ENCODE measurements at regions not wholly inside any gene's neighbourhood (a gene's known extent, or its start where the extent isn't known, plus 50 kb on each side); places are given as distances from the start of the nearest gene placed in this dataset.

DNA sequence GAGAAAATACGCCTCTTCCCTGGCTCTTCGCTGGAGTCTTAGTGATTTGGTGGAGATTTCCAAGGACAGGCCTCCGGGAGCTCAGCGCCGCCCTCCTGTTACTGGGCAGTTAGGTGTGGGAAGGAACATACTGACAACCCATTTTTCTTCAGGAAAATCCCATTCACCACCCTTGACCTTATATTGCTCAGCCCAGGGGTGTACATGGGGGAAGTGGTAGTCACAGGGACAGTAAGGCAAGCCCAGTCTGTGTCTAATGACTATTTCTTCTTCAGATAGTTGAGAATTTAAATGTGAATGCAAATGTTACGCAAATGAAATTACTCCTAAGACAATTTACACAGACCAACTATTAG is 119.4 kb downstream of the UQCRFS1 start:
- DNase-seq = no peak

DNA sequence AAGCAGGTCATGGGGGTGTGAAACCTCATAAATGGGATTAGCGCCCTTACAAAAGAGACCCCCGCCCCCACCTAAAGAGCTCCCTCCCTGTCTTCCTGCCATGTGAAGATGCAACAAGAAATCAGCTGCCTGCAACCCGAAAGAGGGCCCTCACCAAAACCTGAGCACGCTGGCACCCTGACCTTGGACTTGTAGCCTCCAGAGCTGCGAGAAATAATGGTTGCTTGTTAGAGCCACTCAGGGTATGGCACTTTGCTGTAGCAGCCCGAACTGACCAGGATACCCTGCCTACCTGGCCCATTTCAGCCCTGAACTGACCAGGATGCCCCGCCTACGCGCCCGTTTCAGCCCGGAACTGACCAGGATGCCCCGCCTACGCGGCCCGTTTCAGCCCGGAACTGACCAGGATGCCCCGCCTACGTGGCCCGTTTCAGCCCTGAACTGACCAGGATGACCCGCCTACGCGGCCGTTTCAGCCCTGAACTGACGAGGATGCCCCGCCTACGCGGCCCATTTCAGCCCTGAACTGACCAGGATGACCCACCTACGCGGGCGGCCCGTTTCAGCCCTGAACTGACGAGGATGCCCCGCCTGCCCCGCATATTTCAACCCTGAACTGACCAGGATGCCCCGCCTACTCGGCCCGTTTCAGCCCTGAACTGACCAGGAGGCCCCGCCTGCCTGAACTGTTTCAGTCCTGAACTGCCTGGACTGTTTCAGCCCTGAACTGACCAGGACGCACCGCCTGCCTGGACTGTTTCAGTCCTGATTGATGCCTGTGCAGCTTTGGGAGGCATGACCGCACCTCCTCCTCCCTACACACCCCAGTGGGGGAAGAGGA is 120.0 kb downstream of the UQCRFS1 start:
- no peak for DNase-seq

DNA sequence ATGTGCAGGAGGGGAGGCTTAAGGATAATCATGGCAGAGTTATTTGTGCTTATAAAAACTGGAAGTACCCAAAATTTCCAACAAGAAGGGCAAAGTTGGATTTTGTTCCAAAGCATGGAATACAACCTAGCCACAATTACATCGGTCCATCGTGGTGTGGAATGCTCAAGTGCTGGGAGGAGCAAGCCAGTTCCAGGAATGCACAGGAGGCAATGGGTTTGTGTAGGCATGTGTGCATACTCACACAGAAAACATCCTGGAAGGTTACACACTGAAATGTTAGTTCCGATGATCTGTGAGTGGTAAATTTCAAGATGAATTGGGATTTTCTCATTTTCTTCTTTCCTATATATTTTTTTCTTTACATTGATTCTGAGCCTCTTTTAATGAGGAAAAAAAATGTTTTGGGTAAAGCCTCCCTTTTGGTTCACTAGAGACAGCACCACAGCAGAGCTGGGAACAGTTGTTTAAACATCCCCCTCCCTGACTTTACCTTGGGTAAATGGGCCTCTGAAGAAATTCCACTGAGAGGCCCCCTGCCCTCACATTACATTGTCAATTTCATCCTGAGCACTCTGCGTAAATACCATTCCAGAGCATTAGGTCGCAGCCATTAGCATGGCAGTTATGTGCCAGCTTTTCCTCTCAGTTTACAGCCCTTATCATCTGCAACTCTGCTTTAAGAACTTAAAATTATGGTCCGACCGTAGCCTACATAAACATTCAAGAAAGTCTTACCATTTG is 122.0 kb downstream of the UQCRFS1 start:
- no peak for DNase-seq

DNA sequence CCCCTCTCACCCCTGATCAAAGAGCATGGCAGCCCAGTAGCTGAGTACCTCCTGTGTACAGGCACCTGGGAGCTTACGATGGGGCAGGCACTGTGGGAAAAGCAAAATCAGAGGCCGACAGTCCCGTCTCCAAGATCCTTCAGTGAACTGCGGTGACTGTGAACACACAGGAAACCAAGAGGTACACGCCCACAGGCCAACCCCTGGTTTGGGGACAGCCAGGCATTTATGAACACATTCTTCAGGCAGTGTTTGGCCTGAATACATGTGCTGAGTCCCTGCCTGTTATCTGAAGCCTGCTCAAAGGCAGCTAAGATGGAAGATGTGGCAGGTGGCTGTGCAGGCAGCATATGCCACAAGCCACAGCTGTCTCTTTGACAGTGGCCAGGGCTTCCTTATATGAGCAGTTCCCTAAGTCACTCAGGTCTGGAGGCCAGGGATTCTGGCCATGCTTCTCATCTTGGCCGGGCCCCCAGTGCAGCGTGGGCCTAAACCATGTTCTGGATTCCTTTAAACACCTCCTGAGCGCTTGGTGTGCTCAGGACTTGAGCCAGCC is 123.6 kb downstream of the UQCRFS1 start:
- DNase-seq = no peak

DNA sequence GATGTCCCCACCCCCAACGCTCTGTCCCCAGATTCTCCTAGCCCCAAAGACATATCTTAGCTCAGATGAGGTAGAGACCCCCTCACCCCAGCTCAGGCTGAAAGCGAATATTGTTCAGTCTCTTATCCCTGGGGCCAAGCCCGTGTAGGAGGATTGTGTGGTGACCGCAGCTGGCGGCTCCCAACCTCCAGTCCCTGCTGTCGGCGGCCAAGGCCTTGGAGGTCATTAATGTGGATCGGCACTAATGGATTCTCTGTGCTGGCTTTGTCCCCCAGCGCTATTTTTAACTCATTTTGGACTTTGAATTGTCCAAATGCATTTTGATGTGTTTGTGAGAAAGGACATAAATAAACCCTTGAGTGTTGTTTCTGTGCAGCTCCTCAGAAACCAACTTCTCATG is 124.2 kb downstream of the UQCRFS1 start:
- DNase-seq = no peak

DNA sequence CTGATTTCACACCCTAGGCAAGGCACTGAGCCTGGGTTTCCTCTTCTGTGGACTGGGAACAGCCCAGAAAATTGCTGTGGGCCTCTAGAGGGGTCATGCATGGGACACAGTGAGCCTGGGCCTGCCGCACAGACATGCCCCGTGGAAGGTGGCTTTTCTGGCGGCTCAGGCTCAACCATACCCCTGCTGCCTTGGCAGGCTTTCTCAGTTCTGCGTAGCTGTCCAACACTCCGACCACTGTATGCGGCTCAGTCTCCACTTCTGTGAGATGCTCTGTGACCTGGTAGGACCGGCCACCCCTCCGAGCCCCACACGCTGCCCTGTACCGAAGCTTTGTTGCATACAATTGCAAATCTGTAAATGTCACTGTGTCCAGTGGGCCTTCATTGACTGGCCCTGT is 126.3 kb downstream of the UQCRFS1 start:
- DNase-seq = no peak

DNA sequence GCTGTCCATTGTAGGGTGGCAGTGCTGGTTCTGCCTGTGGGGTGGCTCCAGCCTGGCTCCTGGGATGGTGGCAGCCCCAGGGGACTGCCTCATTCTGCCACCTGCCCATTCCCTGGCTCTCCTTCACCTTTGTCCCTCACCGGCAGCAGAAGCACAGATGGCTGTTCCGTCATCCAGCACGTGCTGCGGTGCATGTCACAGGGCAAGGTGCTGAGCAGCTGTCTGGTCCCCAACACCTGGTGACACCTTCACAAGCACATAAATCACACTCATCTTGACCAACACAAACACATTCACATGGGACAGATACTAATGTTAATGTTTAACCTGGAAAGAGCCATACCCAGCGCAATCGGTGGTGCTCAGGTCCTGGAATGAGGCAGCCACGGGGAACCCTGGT is 126.8 kb downstream of the UQCRFS1 start:
- no peak for DNase-seq

DNA sequence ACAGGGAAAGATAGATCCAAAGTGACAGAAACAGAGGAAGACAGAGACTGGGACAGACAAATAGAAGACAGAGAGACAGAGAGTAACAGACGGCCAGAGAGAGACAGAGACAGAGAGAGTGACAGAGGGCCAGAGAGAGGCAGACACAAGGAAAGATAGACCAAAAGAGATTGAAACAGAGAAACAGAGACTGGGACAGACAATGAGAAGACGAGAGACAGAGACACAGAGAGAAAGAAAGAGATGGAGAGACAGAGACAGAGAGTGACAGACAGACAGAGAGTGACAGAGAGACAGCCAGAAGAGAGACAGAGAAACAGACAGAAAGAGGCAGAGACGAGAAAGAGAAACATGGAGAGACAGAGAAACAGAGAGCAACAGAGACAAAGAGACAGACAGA is 127.3 kb downstream of the UQCRFS1 start:
- DNase-seq = no peak

DNA sequence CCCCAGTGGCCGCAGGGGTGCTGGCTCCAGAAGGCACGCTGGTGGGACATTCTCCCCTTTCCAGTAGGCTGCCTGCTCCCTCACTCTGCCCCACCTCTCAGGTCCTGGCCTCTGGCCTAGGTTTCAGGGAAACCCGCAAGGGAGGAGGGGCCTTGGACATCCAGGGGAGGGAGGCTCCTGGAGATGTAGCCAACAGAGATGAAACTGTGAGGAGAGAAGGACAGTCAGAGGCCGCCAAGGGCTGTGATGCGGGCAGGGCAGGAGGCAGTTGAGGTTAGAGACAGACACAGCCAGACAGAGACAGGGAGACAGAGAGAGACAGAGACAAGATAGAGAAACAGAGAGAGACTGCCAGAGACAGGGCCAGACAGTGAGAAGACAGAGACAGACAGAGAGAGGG is 127.7 kb downstream of the UQCRFS1 start:
- DNase-seq = no peak

DNA sequence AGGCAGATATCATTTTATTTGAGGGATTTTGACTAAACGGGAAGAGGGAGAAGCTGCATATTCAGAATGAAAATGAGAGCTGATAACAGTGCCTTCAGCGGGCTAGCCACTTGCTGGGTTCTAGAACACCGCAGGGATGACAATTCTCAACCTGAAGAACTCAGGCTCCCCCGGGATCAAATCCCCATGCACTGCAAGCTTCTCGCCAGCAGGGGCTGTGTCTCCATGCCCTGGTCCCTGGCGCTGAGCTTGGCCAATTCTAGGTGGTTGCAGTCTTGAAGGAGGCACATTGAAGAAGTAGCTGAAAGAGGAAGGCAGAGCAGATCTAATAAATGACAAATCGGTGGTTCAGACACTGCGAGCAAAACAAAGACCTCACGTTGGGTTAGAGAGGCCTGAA is 128.7 kb downstream of the UQCRFS1 start:
- no peak for DNase-seq

DNA sequence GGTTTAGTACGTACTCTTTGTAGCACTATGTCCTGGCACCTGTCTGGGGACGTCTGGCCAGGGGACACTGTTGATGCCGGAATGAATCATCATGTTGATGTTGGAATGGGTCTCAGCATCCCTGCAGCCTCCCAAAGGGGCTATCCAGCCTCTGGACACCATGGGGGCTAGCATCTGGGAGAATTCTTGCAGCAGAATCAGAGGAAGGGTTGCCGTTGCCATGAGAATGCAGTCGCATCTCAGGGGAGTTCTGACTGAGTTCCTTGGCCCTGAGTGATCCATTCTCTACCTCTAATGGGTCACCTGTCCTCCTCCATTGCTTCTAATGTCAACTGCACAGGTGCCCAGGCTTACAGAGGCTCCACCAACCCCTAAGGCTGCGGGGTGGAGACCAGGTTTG is 129.1 kb downstream of the UQCRFS1 start:
- DNase-seq = no peak

DNA sequence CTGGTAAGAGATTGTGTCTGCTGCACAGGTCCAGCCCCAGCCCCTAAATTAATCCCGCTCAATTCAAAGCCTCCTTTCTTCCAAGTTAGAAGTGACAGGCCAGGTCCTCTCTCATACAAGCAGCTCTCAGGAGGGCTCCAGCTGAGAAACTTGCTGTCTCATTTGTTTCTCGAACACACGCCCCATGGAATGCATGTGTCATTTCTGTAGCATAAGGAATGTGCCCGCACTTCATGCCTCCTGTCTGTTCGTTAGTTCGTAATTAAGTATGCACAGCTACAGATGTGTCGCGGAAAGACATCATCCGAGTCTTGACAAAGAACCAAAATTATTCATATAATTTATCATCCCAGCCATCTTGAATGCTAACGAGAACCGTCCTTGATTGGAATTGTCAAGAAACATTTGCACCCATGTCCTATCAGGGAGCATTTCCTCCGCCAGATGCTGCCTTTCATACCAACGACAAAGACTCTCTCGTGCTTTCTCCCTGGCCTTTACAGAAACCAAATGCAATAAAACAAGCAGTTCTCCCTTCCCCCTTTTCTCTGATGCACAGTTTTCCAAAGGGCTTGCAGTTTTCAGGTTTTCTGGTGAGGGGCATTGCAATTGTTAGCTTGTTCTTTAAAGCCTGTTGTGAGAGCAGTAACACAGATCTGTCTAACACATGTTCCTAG is 133.5 kb downstream of the UQCRFS1 start:
- DNase-seq = no peak

DNA sequence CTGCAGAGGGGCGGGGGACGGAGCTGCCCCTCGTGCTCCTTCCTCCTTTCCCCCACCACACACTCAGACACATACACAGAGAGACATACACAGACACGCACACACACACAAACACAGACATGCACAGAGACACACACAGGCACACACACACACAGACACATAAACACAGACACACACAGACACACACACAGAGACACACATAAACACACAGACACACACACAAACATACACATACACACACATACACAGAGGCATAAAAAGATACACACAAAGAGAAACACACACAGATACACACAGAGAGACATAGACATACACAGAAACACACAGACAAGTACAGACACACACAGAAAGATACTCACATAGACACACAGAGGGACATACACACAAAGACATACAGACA is 136.0 kb downstream of the UQCRFS1 start:
- DNase-seq = no peak

DNA sequence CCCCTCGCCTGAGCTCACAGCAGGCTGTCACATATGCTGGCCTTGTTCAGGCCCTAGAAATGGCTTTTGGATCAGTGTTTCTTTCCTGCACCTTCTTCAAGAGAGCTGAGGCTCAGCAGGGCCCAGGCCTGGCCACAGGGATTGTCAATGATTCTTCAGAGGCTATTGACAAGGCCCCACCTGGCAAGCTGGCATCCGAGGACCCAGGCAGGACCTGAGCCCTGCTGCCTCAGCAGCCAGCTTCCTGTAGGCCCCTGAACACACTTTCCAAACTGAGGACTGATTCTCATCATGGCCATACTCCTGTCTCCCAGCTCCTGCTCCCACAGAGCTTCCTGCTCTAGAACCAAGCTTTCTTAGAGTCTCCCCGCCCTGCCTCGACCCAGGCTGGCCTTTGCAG is 136.8 kb downstream of the UQCRFS1 start:
- DNase-seq = no peak

DNA sequence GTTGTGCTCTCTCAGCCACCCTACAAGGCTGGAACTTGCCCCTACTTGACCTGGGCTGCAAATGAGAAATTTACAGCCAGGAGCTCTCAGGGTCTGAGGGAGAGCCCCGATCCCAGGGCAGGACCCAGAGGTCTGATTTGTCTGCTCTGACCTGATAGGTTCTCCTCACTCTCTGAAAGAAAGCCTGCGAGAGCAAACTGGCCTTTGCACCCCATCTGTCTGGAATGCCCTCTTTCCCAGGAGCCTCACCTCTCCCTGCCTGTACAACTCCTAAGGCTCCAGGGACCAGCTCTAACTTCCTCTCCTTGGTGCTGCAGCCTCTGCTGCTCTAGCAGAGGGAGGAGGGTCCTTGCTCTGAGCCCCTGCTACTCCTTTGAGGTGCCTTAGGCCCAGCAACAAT is 137.8 kb downstream of the UQCRFS1 start:
- no peak for DNase-seq

DNA sequence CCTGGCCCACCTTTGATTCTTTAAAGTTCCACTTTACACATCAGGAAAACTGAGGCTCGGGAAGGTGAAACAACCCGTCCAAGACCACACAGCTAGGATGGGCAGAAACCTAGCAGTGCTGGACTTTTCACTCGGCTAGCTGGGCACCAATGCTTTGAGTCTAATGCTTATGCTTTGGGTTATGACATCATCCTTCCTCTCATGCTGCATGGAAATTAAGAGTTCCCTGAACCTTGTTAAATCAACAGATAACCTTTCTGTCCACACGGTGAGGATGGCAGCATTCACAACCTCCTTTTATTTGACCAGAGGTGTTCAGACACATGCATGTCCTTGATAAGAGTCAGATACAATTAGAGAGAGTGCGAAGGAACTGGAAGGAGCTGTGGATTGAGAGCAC is 138.4 kb downstream of the UQCRFS1 start:
- DNase-seq = no peak

DNA sequence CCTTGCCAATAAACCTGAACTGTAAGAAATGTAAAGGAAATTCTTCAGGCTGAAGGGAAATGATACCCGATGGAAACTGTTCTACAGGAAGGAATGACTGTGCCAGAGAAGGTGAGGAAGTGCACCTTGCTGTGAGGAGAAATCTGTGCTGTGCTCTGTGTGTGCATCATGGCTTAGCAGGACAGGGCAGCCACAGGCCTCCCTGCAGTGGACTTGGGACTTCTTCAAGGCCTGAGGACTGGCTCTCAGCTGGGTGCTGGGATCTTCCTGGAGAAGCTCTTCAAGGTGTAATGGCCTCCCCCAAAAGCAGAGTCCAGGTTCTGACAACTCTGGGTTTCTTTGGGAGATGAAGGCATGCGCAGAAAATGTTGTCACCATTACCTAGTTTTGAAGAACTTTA is 145.1 kb downstream of the UQCRFS1 start:
- no peak for DNase-seq

DNA sequence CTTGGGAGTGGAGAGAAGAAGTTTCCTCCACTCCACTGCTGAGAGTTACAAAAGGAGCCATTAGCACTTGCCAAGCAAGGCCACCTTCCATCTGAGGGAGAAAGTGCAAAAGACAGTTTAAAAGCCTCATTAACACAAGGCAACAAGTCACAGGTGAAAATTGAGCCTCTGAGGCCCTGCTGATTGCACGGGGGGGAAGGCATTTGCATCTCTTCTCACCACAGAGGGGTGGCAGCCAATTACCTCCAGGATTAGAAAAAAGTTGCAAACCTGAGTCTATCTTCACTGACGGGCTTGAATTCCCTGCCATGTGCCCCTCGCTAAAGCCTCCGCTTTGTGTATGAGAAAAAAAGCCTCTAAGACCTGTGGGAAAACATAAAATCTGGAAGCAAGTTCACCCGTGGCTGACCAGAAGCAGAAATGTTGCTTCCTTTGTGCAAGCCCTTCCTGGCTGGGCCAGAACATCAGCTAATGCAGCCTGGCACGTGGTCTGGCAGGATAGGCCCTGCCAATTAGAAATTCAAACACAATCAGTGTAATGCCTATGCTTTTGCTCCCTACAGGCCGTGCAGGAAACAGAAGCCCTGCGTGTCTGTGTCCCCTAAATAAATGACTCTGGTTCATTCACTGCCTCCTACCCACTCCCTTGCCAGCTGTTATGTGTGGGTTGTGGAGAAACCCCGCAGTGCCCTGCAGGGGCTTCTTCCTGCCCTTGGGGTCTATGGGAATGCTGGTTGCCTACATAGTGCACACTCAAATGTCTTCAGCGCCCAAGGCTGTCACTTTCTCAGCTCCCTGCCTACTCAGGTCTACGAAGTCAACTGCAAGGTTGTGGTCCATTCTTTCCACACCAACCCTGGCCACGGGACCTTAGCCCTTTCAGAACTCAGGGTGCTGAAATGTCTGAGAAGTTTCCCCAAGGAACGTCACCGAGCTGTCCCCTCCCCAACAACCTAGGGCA is 150.2 kb downstream of the UQCRFS1 start:
- DNase-seq = no peak

DNA sequence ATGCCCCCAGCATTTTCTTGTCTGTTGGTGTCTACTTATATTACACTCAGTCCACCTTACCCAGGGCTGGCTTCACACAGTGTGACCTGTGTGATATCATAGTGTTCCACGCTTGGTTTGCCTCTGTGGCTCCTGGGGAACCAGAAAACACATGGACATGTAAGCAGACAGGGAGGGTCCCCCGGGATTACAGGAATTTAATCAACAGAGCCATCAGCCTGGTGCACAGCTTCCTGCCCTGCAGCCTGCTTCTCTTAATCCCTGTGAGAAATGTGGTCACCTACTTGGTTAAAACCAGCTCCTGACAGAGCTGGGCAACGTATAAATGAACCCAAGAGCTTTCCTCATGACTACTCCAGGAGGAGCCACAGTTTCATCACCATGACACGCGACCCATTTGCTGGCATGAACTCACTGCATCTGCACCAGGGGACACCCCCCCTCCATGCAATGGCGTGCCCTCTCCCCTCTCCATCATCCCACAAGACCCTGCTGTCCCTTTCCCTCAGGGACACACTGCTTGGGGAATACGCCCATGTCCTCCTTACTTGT is 152.1 kb downstream of the UQCRFS1 start:
- DNase-seq = no peak

DNA sequence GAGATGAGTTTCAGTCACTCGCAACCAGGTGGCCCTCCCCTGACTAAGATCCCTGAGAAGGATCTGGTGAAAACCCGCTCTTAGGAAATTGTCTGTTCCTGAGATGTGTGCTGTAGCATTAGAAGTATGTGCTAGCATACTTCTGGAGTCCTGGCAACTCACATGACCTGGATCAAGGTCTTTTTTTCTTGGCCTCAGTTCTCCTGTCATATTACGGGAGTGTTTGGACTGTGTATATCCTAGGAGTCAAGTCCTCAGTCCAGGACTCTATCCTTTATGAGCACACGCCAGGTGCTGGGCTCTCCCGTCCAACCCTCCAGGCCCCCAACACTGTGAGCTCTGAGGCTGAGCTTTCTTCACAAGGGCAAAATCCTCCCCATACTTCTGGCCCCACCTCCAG is 156.4 kb downstream of the UQCRFS1 start:
- no peak for DNase-seq

DNA sequence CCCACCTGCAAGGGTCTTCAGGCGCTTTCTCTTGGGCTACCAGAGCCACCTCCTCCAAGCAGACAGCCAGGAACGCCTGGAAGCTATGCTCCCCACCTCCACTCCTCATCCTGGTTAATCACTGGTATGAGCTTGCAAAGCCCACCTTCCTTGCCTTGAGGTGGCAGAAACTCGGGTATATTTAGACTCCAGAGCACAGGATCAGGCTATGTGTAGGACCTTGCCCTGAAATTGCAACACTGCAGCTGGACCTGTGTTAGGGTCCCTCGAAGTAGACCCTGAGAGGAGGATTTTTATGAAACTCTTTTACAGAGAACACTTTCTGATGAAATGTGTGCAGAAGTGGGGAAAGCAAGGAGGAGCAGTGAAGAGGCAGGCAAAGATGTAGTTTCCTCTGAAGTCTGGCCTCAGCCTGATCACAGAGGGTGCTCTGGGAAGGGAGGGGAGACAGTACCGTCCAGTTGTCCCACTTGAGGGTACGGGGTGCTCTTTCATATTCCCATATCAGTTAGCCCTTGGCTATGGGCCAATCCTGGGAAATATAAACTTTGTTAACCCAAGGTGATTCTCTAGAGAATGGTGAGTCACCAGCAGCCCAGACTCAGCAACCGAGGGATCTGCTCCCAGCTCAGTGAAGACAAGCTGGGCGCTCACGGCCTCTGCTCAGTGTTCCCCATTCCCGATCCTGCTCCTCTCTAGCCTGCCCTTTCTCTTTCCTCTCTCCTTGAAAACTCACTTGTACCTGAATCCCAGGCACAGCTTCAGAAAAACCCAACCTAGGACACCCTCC is 157.9 kb downstream of the UQCRFS1 start:
- no peak for DNase-seq
